Osteocyte (in vitro differentiated cells): ENCODE measurements at regions not wholly inside any gene's neighbourhood (a gene's known extent, or its start where the extent isn't known, plus 50 kb on each side); places are given as distances from the start of the nearest gene placed in this dataset.

Experiments used
- DNase-seq: peaks from one replicate; pipeline ENCODE4 v3.0.0; 2021; ENCODE audit warnings: mixed read lengths; ENCODE audit not compliant: unreplicated experiment; ENCODE audit errors: extremely low spot score
- H3K27ac Mint-ChIP-seq: one replicate; pipeline ENCODE4 v1.8.0; 2021; ENCODE audit warnings: mild to moderate bottlenecking, mixed read lengths; ENCODE audit not compliant: unreplicated experiment
- H3K27me3 Mint-ChIP-seq: one replicate; pipeline ENCODE4 v1.8.0; 2021; ENCODE audit warnings: mixed read lengths; ENCODE audit not compliant: unreplicated experiment
- H3K36me3 Mint-ChIP-seq: one replicate; pipeline ENCODE4 v1.8.0; 2021; ENCODE audit warnings: mixed read lengths; ENCODE audit not compliant: unreplicated experiment
- H3K4me1 Mint-ChIP-seq: one replicate; pipeline ENCODE4 v1.8.0; 2021; ENCODE audit warnings: mixed read lengths; ENCODE audit not compliant: unreplicated experiment
- H3K4me3 Mint-ChIP-seq: one replicate; pipeline ENCODE4 v1.8.0; 2021; ENCODE audit warnings: mild to moderate bottlenecking, moderate library complexity, mixed read lengths; ENCODE audit not compliant: unreplicated experiment
- H3K9me3 Mint-ChIP-seq: one replicate; pipeline ENCODE4 v1.8.0; 2021; ENCODE audit warnings: mixed read lengths; ENCODE audit not compliant: unreplicated experiment
- CTCF ChIP-seq: fragments of 200-600 bp; sonication (generic); IDR thresholded peaks from 2 replicates; pipeline ENCODE4 v1.5.0; 2021; ENCODE audit warnings: antibody characterized with exemption, mild to moderate bottlenecking, moderate library complexity

GRCh38 chr2:128530025-128530573 lies 211.4 kb upstream of the HS6ST1 start:
- no peak for TF ChIP-seq CTCF
- H3K36me3 Mint-ChIP-seq: no peaks in the 10 kb centered on the region
- H3K4me3 Mint-ChIP-seq: no peak overlapping the region
- no peaks in the 10 kb centered on the region for H3K9me3 Mint-ChIP-seq
- no peak overlapping the region for H3K27ac Mint-ChIP-seq
- peaks cover 20% of the 10 kb centered on the region for H3K4me1 Mint-ChIP-seq
- no peak for DNase-seq
- H3K27me3 Mint-ChIP-seq: no peaks in the 10 kb centered on the region

GRCh38 chr2:128531856-128532255 lies 213.2 kb upstream of the HS6ST1 start:
- no peak for DNase-seq
- Mint-ChIP-seq H3K4me3 (no peak overlapping the region), H3K4me1 (peaks cover 16% of the 10 kb centered on the region), H3K27me3 (no peaks in the 10 kb centered on the region), H3K36me3 (no peaks in the 10 kb centered on the region), H3K27ac (no peak overlapping the region), H3K9me3 (no peaks in the 10 kb centered on the region)
- TF ChIP-seq CTCF: peak; percentile 19

GRCh38 chr2:128533101-128533500 lies 214.4 kb upstream of the HS6ST1 start:
- Mint-ChIP-seq H3K4me1 (peaks cover 23% of the 10 kb centered on the region), H3K4me3 (no peak overlapping the region)
- no peak for TF ChIP-seq CTCF

GRCh38 chr2:128534688-128535392 lies 216.2 kb upstream of the HS6ST1 start:
- peaks cover 27% of the 10 kb centered on the region for H3K4me1 Mint-ChIP-seq
- H3K9me3 Mint-ChIP-seq: no peaks in the 10 kb centered on the region
- no peak for TF ChIP-seq CTCF
- H3K4me3 Mint-ChIP-seq: no peak overlapping the region
- no peak for DNase-seq
- H3K27ac Mint-ChIP-seq: no peak overlapping the region
- no peaks in the 10 kb centered on the region for H3K36me3 Mint-ChIP-seq
- H3K27me3 Mint-ChIP-seq: no peaks in the 10 kb centered on the region

More at GRCh38 chr2:128533101-128533500, 214.4 kb upstream of the HS6ST1 start:
- Mint-ChIP-seq H3K9me3 (no peaks in the 10 kb centered on the region), H3K27ac (no peak overlapping the region), H3K36me3 (no peaks in the 10 kb centered on the region), H3K27me3 (no peaks in the 10 kb centered on the region)
- DNase-seq: no peak

GRCh38 chr2:128535953-128536352 lies 217.3 kb upstream of the HS6ST1 start:
- Mint-ChIP-seq H3K4me1 (peaks cover 27% of the 10 kb centered on the region), H3K4me3 (no peak overlapping the region)

More at GRCh38 chr2:128535953-128536352, 217.3 kb upstream of the HS6ST1 start:
- H3K9me3 Mint-ChIP-seq: no peaks in the 10 kb centered on the region
- no peak overlapping the region for H3K27ac Mint-ChIP-seq
- DNase-seq: no peak
- no peaks in the 10 kb centered on the region for H3K36me3 Mint-ChIP-seq
- no peak for TF ChIP-seq CTCF
- no peaks in the 10 kb centered on the region for H3K27me3 Mint-ChIP-seq
